OCI-LY1 (cell line): ENCODE measurements at regions not wholly inside any gene's neighbourhood (a gene's known extent, or its start where the extent isn't known, plus 50 kb on each side); places are given as distances from the start of the nearest gene placed in this dataset.

ENCODE experiments used
- H2AFZ ChIP-seq: fragments of 200-600 bp; sonication (generic), shearing (Covaris generic); 2 replicates; pipeline ENCODE4 v1.6.0; 2014; ENCODE audit warnings: antibody characterized with exemption, mild to moderate bottlenecking, low read length
- H3F3A ChIP-seq: fragments of 200-600 bp; sonication (generic), shearing (Covaris generic); 2 replicates; pipeline ENCODE4 v1.6.0; 2014; ENCODE audit warnings: mild to moderate bottlenecking, antibody characterized with exemption, low read length, moderate library complexity; ENCODE audit not compliant: insufficient read depth
- H3K27ac ChIP-seq: fragments of 200-600 bp; sonication (generic); 2 replicates; pipeline ENCODE4 v1.5.1; 2014; ENCODE audit warnings: low read length, mixed run types, mild to moderate bottlenecking, low read depth; ENCODE audit not compliant: poor library complexity, severe bottlenecking
- H3K27me3 ChIP-seq: fragments of 200-600 bp; sonication (generic); 2 replicates; pipeline ENCODE4 v1.6.0; 2014; ENCODE audit warnings: antibody characterized with exemption, mild to moderate bottlenecking, low read length, moderate library complexity; ENCODE audit not compliant: insufficient read depth
- H3K36me3 ChIP-seq: fragments of 200-600 bp; sonication (generic); 2 replicates; pipeline ENCODE4 v1.6.1; 2014; ENCODE audit warnings: mild to moderate bottlenecking, antibody characterized with exemption, low read length, moderate library complexity, mixed read lengths; ENCODE audit not compliant: insufficient read depth
- H3K4me1 ChIP-seq: fragments of 200-600 bp; sonication (generic); 2 replicates; pipeline ENCODE4 v1.5.1; 2014; ENCODE audit warnings: mild to moderate bottlenecking, low read length, moderate library complexity; ENCODE audit not compliant: insufficient read depth, severe bottlenecking
- H3K4me2 ChIP-seq: fragments of 200-600 bp; sonication (generic), shearing (Covaris generic); 2 replicates; pipeline ENCODE4 v1.6.1; 2014; ENCODE audit warnings: low read length
- H3K4me3 ChIP-seq: fragments of 200-600 bp; sonication (generic); 2 replicates; pipeline ENCODE4 v1.5.1; 2014; ENCODE audit warnings: low read length, low read depth, mild to moderate bottlenecking, mixed read lengths; ENCODE audit not compliant: poor library complexity, severe bottlenecking
- H3K79me2 ChIP-seq: fragments of 200-600 bp; shearing (Covaris generic); 2 replicates; pipeline ENCODE4 v1.6.1; 2016; ENCODE audit warnings: mixed run types, low read length, mixed read lengths; ENCODE audit not compliant: insufficient read depth
- H3K9ac ChIP-seq: fragments of 200-600 bp; sonication (generic), shearing (Covaris generic); 2 replicates; pipeline ENCODE4 v1.6.1; 2014; ENCODE audit warnings: mild to moderate bottlenecking, low read length, mixed read lengths
- H3K9me2 ChIP-seq: fragments of 200-600 bp; sonication (generic), shearing (Covaris generic); 2 replicates; pipeline ENCODE4 v1.6.1; 2014; ENCODE audit warnings: low read depth, mild to moderate bottlenecking, low read length, mixed read lengths
- H3K9me3 ChIP-seq: fragments of 200-600 bp; shearing (Covaris generic); 2 replicates; pipeline ENCODE4 v1.6.1; 2014; ENCODE audit warnings: low read length, mixed read lengths
- H4K20me1 ChIP-seq: fragments of 200-600 bp; sonication (generic), shearing (Covaris generic); 2 replicates; pipeline ENCODE4 v1.6.0; 2016; ENCODE audit warnings: mild to moderate bottlenecking, low read length; ENCODE audit not compliant: insufficient read depth
- EZH2 ChIP-seq: fragments of 200-600 bp; sonication (generic), shearing (Covaris generic); IDR thresholded peaks from 2 replicates; pipeline ENCODE4 v1.8.0; 2017; ENCODE audit warnings: borderline replicate concordance, mixed run types, mild to moderate bottlenecking, antibody characterized with exemption, low read length, moderate library complexity, mixed read lengths
- TF ChIP-seq, protein P1 (sequence below): fragments of 200-600 bp; sonication (generic), shearing (Covaris generic); IDR thresholded peaks from 2 replicates; pipeline ENCODE4 v1.5.1; 2017; ENCODE audit warnings: mild to moderate bottlenecking, antibody characterized with exemption, low read length, moderate library complexity, mixed read lengths

DNA sequence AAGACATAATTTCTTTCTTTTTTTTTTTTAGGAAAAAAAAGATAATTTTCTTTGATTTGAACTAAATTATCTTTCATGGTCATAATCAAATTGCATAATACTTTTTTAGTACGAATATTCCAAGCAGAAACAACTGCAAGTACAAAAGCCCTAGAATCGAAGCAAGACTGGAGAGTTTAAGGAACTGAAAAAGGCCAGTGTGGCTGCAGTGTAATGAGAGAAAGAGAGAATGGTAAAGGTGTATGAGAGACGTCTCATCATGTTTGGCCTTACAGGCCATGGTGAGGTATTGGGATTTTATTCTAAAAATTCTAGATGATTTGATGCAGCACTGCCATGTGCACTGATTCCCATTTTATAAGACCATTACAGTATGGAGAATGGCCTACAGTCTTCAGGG, 180.9 kb downstream of the SUCNR1 start:
- Histone ChIP-seq H3K4me1 (no peaks in the 10 kb centered on the region), H2AFZ (no peak overlapping the region), H3K9me2 (no peaks in the 10 kb centered on the region), H3K9me3 (no peaks in the 10 kb centered on the region), H3K9ac (no peak overlapping the region), H3K27ac (no peak overlapping the region), H3K27me3 (no peaks in the 10 kb centered on the region), H4K20me1 (no peaks in the 10 kb centered on the region), H3K4me3 (no peak overlapping the region), H3K36me3 (no peaks in the 10 kb centered on the region), H3F3A (no peaks in the 10 kb centered on the region), H3K79me2 (no peaks in the 10 kb centered on the region), H3K4me2 (no peak overlapping the region)
- TF ChIP-seq, protein P1, sequence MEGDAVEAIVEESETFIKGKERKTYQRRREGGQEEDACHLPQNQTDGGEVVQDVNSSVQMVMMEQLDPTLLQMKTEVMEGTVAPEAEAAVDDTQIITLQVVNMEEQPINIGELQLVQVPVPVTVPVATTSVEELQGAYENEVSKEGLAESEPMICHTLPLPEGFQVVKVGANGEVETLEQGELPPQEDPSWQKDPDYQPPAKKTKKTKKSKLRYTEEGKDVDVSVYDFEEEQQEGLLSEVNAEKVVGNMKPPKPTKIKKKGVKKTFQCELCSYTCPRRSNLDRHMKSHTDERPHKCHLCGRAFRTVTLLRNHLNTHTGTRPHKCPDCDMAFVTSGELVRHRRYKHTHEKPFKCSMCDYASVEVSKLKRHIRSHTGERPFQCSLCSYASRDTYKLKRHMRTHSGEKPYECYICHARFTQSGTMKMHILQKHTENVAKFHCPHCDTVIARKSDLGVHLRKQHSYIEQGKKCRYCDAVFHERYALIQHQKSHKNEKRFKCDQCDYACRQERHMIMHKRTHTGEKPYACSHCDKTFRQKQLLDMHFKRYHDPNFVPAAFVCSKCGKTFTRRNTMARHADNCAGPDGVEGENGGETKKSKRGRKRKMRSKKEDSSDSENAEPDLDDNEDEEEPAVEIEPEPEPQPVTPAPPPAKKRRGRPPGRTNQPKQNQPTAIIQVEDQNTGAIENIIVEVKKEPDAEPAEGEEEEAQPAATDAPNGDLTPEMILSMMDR: no peak
- no peak for TF ChIP-seq EZH2

DNA sequence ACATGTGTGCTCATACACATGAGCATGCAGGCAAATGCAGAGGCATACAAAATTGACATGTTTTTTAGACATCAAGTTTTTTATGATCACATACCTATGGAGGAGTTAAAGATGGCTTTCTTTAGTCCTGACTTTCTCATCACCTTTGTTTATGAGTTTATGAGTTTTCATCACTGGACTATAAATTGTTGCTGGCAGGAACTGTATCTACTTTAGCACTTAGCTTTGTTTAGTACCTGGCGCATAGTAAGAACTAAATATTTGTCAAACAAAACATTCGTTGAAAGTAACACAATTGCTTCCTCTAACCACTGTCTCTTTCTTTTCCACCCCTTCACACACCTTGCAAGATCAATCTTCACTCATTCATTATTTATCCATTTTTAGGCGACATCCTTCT, 182.6 kb downstream of the SUCNR1 start:
- H3K9me3 ChIP-seq: no peaks in the 10 kb centered on the region
- TF ChIP-seq, protein P1: no peak
- no peak for TF ChIP-seq EZH2
- H3K27ac ChIP-seq: no peak overlapping the region
- no peaks in the 10 kb centered on the region for H3K27me3 ChIP-seq
- H3K9ac ChIP-seq: no peak overlapping the region
- H3K9me2 ChIP-seq: no peaks in the 10 kb centered on the region
- no peaks in the 10 kb centered on the region for H3K36me3 ChIP-seq
- no peaks in the 10 kb centered on the region for H3K4me1 ChIP-seq
- H2AFZ ChIP-seq: no peak overlapping the region
- no peaks in the 10 kb centered on the region for H3K79me2 ChIP-seq
- no peak overlapping the region for H3K4me2 ChIP-seq
- no peaks in the 10 kb centered on the region for H4K20me1 ChIP-seq
- no peaks in the 10 kb centered on the region for H3F3A ChIP-seq
- H3K4me3 ChIP-seq: no peak overlapping the region

DNA sequence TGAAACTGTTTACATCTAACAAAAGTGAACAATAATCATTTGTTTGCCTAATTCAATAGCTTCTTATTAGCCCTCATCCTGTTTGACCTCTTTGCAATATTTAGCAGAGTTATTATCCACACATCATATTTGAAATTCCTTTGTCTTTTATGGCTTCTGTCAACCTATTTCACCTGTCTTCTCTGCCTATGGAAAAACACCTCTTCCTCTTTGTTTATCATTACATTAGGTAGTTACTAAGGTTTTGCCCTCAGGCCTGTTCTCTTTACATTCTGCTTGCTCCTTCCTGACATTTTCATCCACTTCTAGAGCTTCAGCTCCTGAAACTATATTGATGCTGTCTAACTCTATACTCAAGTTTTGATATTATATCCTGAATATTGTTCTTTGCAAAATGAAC, 183.0 kb downstream of the SUCNR1 start:
- H3K27me3 ChIP-seq: no peaks in the 10 kb centered on the region
- H3K4me2 ChIP-seq: no peak overlapping the region
- H3K9me2 ChIP-seq: no peaks in the 10 kb centered on the region
- no peaks in the 10 kb centered on the region for H3K4me1 ChIP-seq
- H3K79me2 ChIP-seq: no peaks in the 10 kb centered on the region
- H3K9ac ChIP-seq: no peak overlapping the region
- no peak overlapping the region for H2AFZ ChIP-seq
- H4K20me1 ChIP-seq: no peaks in the 10 kb centered on the region
- H3K9me3 ChIP-seq: no peaks in the 10 kb centered on the region
- H3K4me3 ChIP-seq: no peak overlapping the region
- TF ChIP-seq EZH2: no peak
- TF ChIP-seq, protein P1: no peak
- no peak overlapping the region for H3K27ac ChIP-seq
- H3F3A ChIP-seq: no peaks in the 10 kb centered on the region
- no peaks in the 10 kb centered on the region for H3K36me3 ChIP-seq
